Endothelial cell of umbilical vein (primary cell): ENCODE measurements at regions not wholly inside any gene's neighbourhood (a gene's known extent, or its start where the extent isn't known, plus 50 kb on each side); places are given as distances from the start of the nearest gene placed in this dataset.

Experiments used
- BruUV-seq: library from RNA; stranded (reverse); fragments of 400-500 nt; replicated peaks from 2 replicates; lab custom pipeline; 2021; lab: Mats Ljungman, UMichigan
- CTCF ChIA-PET: fragments of 300-600, 350-600 bp; sonication (Branson Sonifier 250); formaldehyde crosslinking; loops from one replicate; lab custom pipeline; 2021; ENCODE audit warnings: antibody characterized with exemption, inconsistent platforms; lab: Charles Lee
- POLR2A ChIA-PET: fragments of 300-600, 350-600 bp; sonication (Branson Sonifier 250); formaldehyde crosslinking; loops from one replicate; lab custom pipeline; 2021; ENCODE audit warnings: antibody characterized with exemption, inconsistent platforms; lab: Charles Lee
- DNase-seq: peaks from one replicate; pipeline ENCODE4 v3.0.0-alpha.2; 2011; ENCODE audit warnings: low read depth, low spot score
- FAIRE-seq: peaks from 2 replicates; lab custom pipeline; 2011; peaks lifted over from hg19 to GRCh38; lab: Jason Lieb, UNC
- H2AFZ ChIP-seq: 2 replicates; pipeline ENCODE4 v1.6.0; 2012; ENCODE audit warnings: low read depth, low read length, control low read depth, inconsistent platforms
- H3K27ac ChIP-seq: 2 replicates; pipeline ENCODE4 v1.5.1; 2011; ENCODE audit warnings: low read depth, mild to moderate bottlenecking, control low read depth, low read length, moderate library complexity; ENCODE audit not compliant: insufficient read depth
- H3K27me3 ChIP-seq, 2 experiments: 2 replicates each; pipeline versions ENCODE4 v1.6.0 to v1.6.1; 2011; ENCODE audit warnings: low read length in 2 of 2, mixed read lengths in 1 of 2; ENCODE audit not compliant: control insufficient read depth in 2 of 2, insufficient read depth in 2 of 2
- H3K36me3 ChIP-seq, 2 experiments: 2 replicates in 1 of 2; 3 replicates in 1 of 2; pipeline ENCODE4 v1.5.1; 2011; ENCODE audit warnings: low read length in 2 of 2, mild to moderate bottlenecking in 1 of 2, moderate library complexity in 1 of 2; ENCODE audit not compliant: control insufficient read depth in 2 of 2, insufficient read depth in 2 of 2; ENCODE audit errors: extremely low read depth in 1 of 2
- H3K4me1 ChIP-seq: 3 replicates; pipeline ENCODE4 v1.5.1; 2011; ENCODE audit warnings: mild to moderate bottlenecking, low read length; ENCODE audit not compliant: control insufficient read depth, insufficient read depth; ENCODE audit errors: extremely low read depth
- H3K4me2 ChIP-seq: 2 replicates; pipeline ENCODE4 v1.6.1; 2011; ENCODE audit warnings: low read length, control low read depth, mixed read lengths; ENCODE audit not compliant: insufficient read depth
- H3K4me3 ChIP-seq, 3 experiments: fragments of 200-600 bp in 1 of 3; sonication (generic), shearing (Covaris generic) in 1 of 3; replicated peaks in 1 of 3; 2 replicates each; pipeline ENCODE4 v1.5.1; 2011 to 2016; ENCODE audit warnings: control low read depth in 3 of 3, low read length in 3 of 3, mild to moderate bottlenecking in 2 of 3, inconsistent platforms in 1 of 3, low read depth in 1 of 3, moderate library complexity in 1 of 3; ENCODE audit not compliant: insufficient read depth in 1 of 3
- H3K79me2 ChIP-seq: 2 replicates; pipeline ENCODE4 v1.6.0; 2012; ENCODE audit warnings: low read length, inconsistent platforms; ENCODE audit not compliant: control insufficient read depth, insufficient read depth
- H3K9ac ChIP-seq: replicated peaks from 2 replicates; pipeline ENCODE3; 2011; ENCODE audit warnings: low read length, control low read depth; ENCODE audit not compliant: insufficient read depth; ENCODE audit errors: extremely low read depth
- H3K9me1 ChIP-seq: replicated peaks from 3 replicates; pipeline ENCODE4 v1.6.0; 2011; ENCODE audit warnings: mild to moderate bottlenecking, low read length; ENCODE audit not compliant: control insufficient read depth, insufficient read depth; ENCODE audit errors: extremely low read depth
- H3K9me3 ChIP-seq: replicated peaks from 2 replicates; pipeline ENCODE4 v1.5.1; 2012; ENCODE audit warnings: low read length, inconsistent platforms; ENCODE audit not compliant: control insufficient read depth, insufficient read depth
- H4K20me1 ChIP-seq: replicated peaks from 2 replicates; pipeline ENCODE3; 2011; ENCODE audit warnings: mild to moderate bottlenecking, low read length; ENCODE audit not compliant: control insufficient read depth, insufficient read depth; ENCODE audit errors: extremely low read depth
- CTCF ChIP-seq, 2 donors: IDR thresholded peaks; 1 replicate in 1 of 2; 2 replicates in 1 of 2; pipeline ENCODE4 v1.5.1; 2011; ENCODE audit warnings: low read length in 2 of 2, mild to moderate bottlenecking in 2 of 2, moderate library complexity in 2 of 2, control low read depth in 1 of 2, inconsistent platforms in 1 of 2, low read depth in 1 of 2; ENCODE audit not compliant: insufficient read depth in 1 of 2; ENCODE audit errors: extremely low read depth in 1 of 2
- EZH2 ChIP-seq: IDR thresholded peaks from 2 replicates; pipeline ENCODE4 v1.6.1; 2012; ENCODE audit warnings: borderline replicate concordance, low read depth, mild to moderate bottlenecking, moderate library complexity, low read length, inconsistent platforms; ENCODE audit not compliant: severe bottlenecking
- FOS ChIP-seq: IDR thresholded peaks from 2 replicates; pipeline ENCODE4 v1.6.1; 2011; ENCODE audit warnings: mild to moderate bottlenecking, low read length, moderate library complexity, borderline replicate concordance; ENCODE audit not compliant: insufficient read depth
- GATA2 ChIP-seq: IDR thresholded peaks from 2 replicates; pipeline ENCODE4 v1.7.0; 2011; ENCODE audit warnings: low read depth, mild to moderate bottlenecking, moderate library complexity, mixed read lengths, low read length; ENCODE audit not compliant: insufficient read length, insufficient read depth
- JUN ChIP-seq: IDR thresholded peaks from 2 replicates; pipeline ENCODE4 v1.6.1; 2011; ENCODE audit warnings: borderline replicate concordance, low read depth; ENCODE audit not compliant: insufficient read length, insufficient read depth
- MAX ChIP-seq: IDR thresholded peaks from 2 replicates; pipeline ENCODE4 v1.6.1; 2011; ENCODE audit not compliant: insufficient read depth, insufficient read length
- MYC ChIP-seq: IDR thresholded peaks from one replicate; pipeline ENCODE4 v1.6.1; 2011; ENCODE audit warnings: mild to moderate bottlenecking, low read depth, low read length
- POLR2A ChIP-seq: IDR thresholded peaks from 2 replicates; pipeline ENCODE4 v1.6.1; 2012; ENCODE audit warnings: low read depth, mild to moderate bottlenecking, control low read depth, low read length
- POLR2AphosphoS5 ChIP-seq: IDR thresholded peaks from 2 replicates; pipeline ENCODE4 v1.6.1; 2012; ENCODE audit warnings: low read depth, mild to moderate bottlenecking, control low read depth, low read length, moderate library complexity; ENCODE audit not compliant: insufficient read depth
- dilution Hi-C: fragments of 300-500 bp; cut with MboI; formaldehyde crosslinking; loops from one replicate; pipeline ENCODE4 v1.15.0; 2019; ENCODE audit warnings: low sequenced_read_pairs; ENCODE audit not compliant: extremely low pct_ligation_motif_present
- intact Hi-C: fragments of 100-400 bp; cut with micrococcal nuclease; formaldehyde crosslinking; loops from one replicate; pipeline ENCODE4 v1.10.0; 2022

DNA sequence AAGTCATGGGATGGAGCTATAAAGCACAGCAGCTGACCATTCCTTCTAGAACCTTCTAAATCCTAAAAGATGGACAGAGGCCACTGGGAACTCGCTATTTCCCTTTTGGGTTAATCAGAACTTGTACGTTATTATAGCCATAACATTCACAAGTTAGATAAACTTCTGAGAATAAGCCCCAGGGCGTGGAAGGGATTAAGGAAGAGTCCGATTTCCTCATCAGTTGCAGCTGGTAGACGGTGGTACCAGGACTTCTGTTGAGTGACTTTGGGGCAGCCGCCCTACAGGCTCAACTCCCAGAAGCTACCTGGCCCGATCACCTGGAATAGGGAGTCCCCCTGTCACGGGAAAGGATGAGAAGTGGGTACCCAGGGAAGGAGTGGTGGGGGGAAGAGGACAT lies 370.1 kb upstream of the ZFHX3 start:
- Histone ChIP-seq H3K4me3 (no peak overlapping the region), H3K9me3 (peaks cover 2% of the 10 kb centered on the region), H4K20me1 (no peaks in the 10 kb centered on the region), H3K4me2 (no peak overlapping the region), H2AFZ (no peak overlapping the region), H3K27me3 (no peaks in the 10 kb centered on the region), H3K36me3 (no peaks in the 10 kb centered on the region), H3K9me1 (no peaks in the 10 kb centered on the region), H3K27ac (no peak overlapping the region), H3K9ac (no peak overlapping the region), H3K4me1 (no peaks in the 10 kb centered on the region), H3K79me2 (no peaks in the 10 kb centered on the region)
- CTCF ChIA-PET, result no interaction called here
- dilution Hi-C loops, result no loop called here
- intact Hi-C loops, result no loop called here
- no TSS peak for BruUV-seq
- POLR2A ChIA-PET, result no interaction called here
- TF ChIP-seq MAX (no peak), CTCF (IDR thresholded peaks at IDR 0.05; ENCODE audit: extremely low read depth in 1 of 2, insufficient read depth in 1 of 2, low read depth in 1 of 2, low read length in 2 of 2) (no peak), FOS (no peak), POLR2A (no peak), MYC (no peak), POLR2AphosphoS5 (no peak), EZH2 (no peak), JUN (no peak), GATA2 (no peak)
- FAIRE-seq (no peak), DNase-seq (no peak)
